HCT116 (cell line): ENCODE measurements at regions not wholly inside any gene's neighbourhood (a gene's known extent, or its start where the extent isn't known, plus 50 kb on each side); places are given as distances from the start of the nearest gene placed in this dataset.
"Not testable (repeated sequence)": the region's sequence is repeated elsewhere in the genome, so short reads cannot be mapped to it uniquely, and the experiment has no call there.

ENCODE experiments used
- ATAC-seq: fragments of 200-7000 bp; cut with Tn5 transposase; 2 replicates; pipeline ENCODE4 v1.9.1; 2020; ENCODE audit warnings: mild to moderate bottlenecking, moderate library complexity
- BruUV-seq: library from RNA; stranded (reverse); fragments of 400-500 nt; replicated peaks from 2 replicates; lab custom pipeline; 2021; lab: Mats Ljungman, UMichigan
- CTCF ChIA-PET: fragments of 300-600 bp; sonication (Branson Sonifier 250); formaldehyde crosslinking; loops from one replicate; lab custom pipeline; 2021; ENCODE audit warnings: antibody characterized with exemption; lab: Charles Lee
- POLR2A ChIA-PET: fragments of 300-600, 350-600 bp; sonication (Branson Sonifier 250); formaldehyde crosslinking; loops from one replicate; lab custom pipeline; 2021; ENCODE audit warnings: antibody characterized with exemption; lab: Charles Lee
- RAD21 ChIA-PET, 2 experiments: fragments of 300-600 bp; sonication (Branson Sonifier 250); formaldehyde crosslinking; loops; one replicate each; lab custom pipeline; 2023; ENCODE audit warnings: low total read pairs in 2 of 2; ENCODE audit not compliant: uncharacterized antibody in 2 of 2, unreplicated experiment in 2 of 2, low non-redundant PET in 1 of 2; lab: Charles Lee
- DNase-seq: peaks from one replicate; pipeline ENCODE4 v3.0.0-alpha.2; 2010; ENCODE audit warnings: low read depth, low spot score
- H2AFZ ChIP-seq: fragments of 200-600 bp; shearing (Covaris generic), sonication (generic); 2 replicates; pipeline ENCODE4 v1.6.1; 2017; ENCODE audit warnings: low read depth, mixed run types, mixed read lengths, antibody characterized with exemption, low read length; ENCODE audit not compliant: poor library complexity, severe bottlenecking
- H3K27ac ChIP-seq: 2 replicates; pipeline ENCODE4 v1.5.1; 2012; ENCODE audit warnings: low read depth, low read length
- H3K27me3 ChIP-seq: fragments of 200-600 bp; sonication (generic); 2 replicates; pipeline ENCODE4 v1.6.1; 2016; ENCODE audit warnings: mixed run types, low read length, mixed read lengths; ENCODE audit not compliant: insufficient read depth
- H3K36me3 ChIP-seq, 2 experiments: fragments of 200-500 bp in 1 of 2; fragments of 200-600 bp in 1 of 2; sonication (Bioruptor generic) in 1 of 2; sonication (generic) in 1 of 2; 2 replicates each; pipeline versions ENCODE4 v1.5.1 to v1.6.1; 2014 to 2016; ENCODE audit warnings: low read length in 2 of 2, inconsistent platforms in 1 of 2, mixed read lengths in 1 of 2, mixed run types in 1 of 2; ENCODE audit not compliant: insufficient read depth in 2 of 2, control insufficient read depth in 1 of 2
- H3K4me1 ChIP-seq, 2 experiments: fragments of 200-600 bp in 1 of 2; sonication (generic) in 1 of 2; 2 replicates each; pipeline versions ENCODE4 v1.5.1 to v1.6.1; 2012 to 2017; ENCODE audit warnings: low read length in 2 of 2, inconsistent platforms in 1 of 2, mild to moderate bottlenecking in 1 of 2, mixed read lengths in 1 of 2, mixed run types in 1 of 2, moderate library complexity in 1 of 2; ENCODE audit not compliant: insufficient read depth in 2 of 2, control insufficient read depth in 1 of 2
- H3K4me2 ChIP-seq: fragments of 200-600 bp; sonication (generic); 2 replicates; pipeline ENCODE4 v1.6.1; 2017; ENCODE audit warnings: mixed run types, low read length, mixed read lengths
- H3K4me3 ChIP-seq, 2 experiments: fragments of 200-600 bp in 1 of 2; sonication (generic) in 1 of 2; replicated peaks in 1 of 2; 2 replicates each; pipeline ENCODE4 v1.5.1; 2011 to 2016; ENCODE audit warnings: low read length in 2 of 2, control low read depth in 1 of 2, low read depth in 1 of 2, mild to moderate bottlenecking in 1 of 2, mixed read lengths in 1 of 2, mixed run types in 1 of 2
- H3K79me2 ChIP-seq: fragments of 200-600 bp; sonication (generic); 2 replicates; pipeline ENCODE4 v1.6.1; 2017; ENCODE audit warnings: mild to moderate bottlenecking, mixed run types, low read length, moderate library complexity, mixed read lengths; ENCODE audit not compliant: insufficient read depth
- H3K9ac ChIP-seq: fragments of 200-600 bp; sonication (generic); 2 replicates; pipeline ENCODE4 v1.6.1; 2016; ENCODE audit warnings: low read length, mixed read lengths
- H3K9me2 ChIP-seq: fragments of 200-600 bp; sonication (generic), shearing (Covaris generic); 2 replicates; pipeline ENCODE4 v1.6.1; 2017; ENCODE audit warnings: mixed run types, mild to moderate bottlenecking, moderate library complexity; ENCODE audit not compliant: insufficient read depth
- H3K9me3 ChIP-seq, 2 experiments: fragments of 200-500 bp in 1 of 2; fragments of 200-600 bp in 1 of 2; sonication (Bioruptor generic) in 1 of 2; sonication (generic) in 1 of 2; 2 replicates each; pipeline ENCODE4 v1.6.1; 2014 to 2017; ENCODE audit warnings: low read length in 2 of 2, mixed read lengths in 2 of 2, inconsistent platforms in 1 of 2, low read depth in 1 of 2, mild to moderate bottlenecking in 1 of 2, mixed run types in 1 of 2, moderate library complexity in 1 of 2; ENCODE audit not compliant: control insufficient read depth in 1 of 2, insufficient read depth in 1 of 2
- H4K20me1 ChIP-seq: fragments of 200-600 bp; sonication (generic), shearing (Covaris generic); 2 replicates; pipeline ENCODE4 v1.6.1; 2017; ENCODE audit warnings: mixed run types, mild to moderate bottlenecking, moderate library complexity; ENCODE audit not compliant: insufficient read depth
- ELF1 ChIP-seq: IDR thresholded peaks from 2 replicates; pipeline ENCODE4 v1.6.1; 2012; ENCODE audit warnings: low read depth, borderline replicate concordance
- EZH2 ChIP-seq: fragments of 200-600 bp; sonication (generic); IDR thresholded peaks from 2 replicates; pipeline ENCODE4 v1.6.1; 2017; ENCODE audit warnings: antibody characterized with exemption, mixed run types
- POLR2AphosphoS5 ChIP-seq: IDR thresholded peaks from 2 replicates; pipeline ENCODE4 v1.6.1; 2011; ENCODE audit warnings: mild to moderate bottlenecking, low read depth, low read length, moderate library complexity
- REST ChIP-seq: IDR thresholded peaks from 2 replicates; pipeline ENCODE4 v1.6.1; 2012; ENCODE audit warnings: low read depth
- ZBTB33 ChIP-seq: IDR thresholded peaks from 2 replicates; pipeline ENCODE4 v1.6.1; 2011; ENCODE audit warnings: mild to moderate bottlenecking, low read length, moderate library complexity; ENCODE audit not compliant: insufficient replicate concordance; ENCODE audit errors: extremely low read depth
- intact Hi-C: fragments of 100-400 bp; cut with micrococcal nuclease; formaldehyde crosslinking; loops from 2 replicates; pipeline ENCODE4 v1.10.0; 2022

DNA sequence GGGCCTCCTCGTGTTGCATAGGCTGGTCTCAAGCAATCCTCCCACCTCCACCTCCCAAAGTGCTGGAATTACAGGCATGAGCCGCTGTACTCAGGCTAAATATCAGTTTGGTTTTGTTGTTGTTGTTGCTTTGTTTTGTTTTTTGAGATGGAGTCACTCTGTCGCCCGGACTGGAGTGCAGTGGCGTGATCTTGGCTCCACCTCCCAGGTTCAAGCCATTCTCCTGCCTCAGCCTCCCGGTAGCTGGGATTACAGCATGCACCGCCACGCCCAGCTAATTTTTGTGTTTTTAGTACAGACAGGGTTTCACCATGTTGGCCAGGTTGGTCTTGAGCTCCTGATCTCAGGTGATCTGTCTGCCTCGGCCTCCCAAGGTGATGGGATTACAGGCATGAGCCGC is 86.6 kb downstream of the SKIDA1 start:
- BruUV-seq, POLR2A ChIA-PET, H3K27me3 ChIP-seq, H3K27ac ChIP-seq, ATAC-seq, H3K79me2 ChIP-seq, intact Hi-C loops, CTCF ChIA-PET, DNase-seq, H4K20me1 ChIP-seq, H2AFZ ChIP-seq, H3K9ac ChIP-seq, H3K4me2 ChIP-seq, H3K36me3 ChIP-seq, H3K4me1 ChIP-seq, H3K9me2 ChIP-seq, H3K9me3 ChIP-seq, H3K4me3 ChIP-seq: not testable (repeated sequence)
- RAD21 ChIA-PET, result interaction anchor here in 1 of 2 experiments (0.7 kb wide), 1 partner anchor 19 kb away, joined by 3 read pairs; no protein-coding TSS in a partner anchor

GRCh38 chr10:21437770-21438382 is 87.6 kb downstream of the SKIDA1 start:
- ChIA-PET POLR2A (no interaction called here), RAD21 (no interaction called here), CTCF (no interaction called here)
- Histone ChIP-seq H3K79me2 (no peaks in the 10 kb centered on the region), H3K4me1 (no peaks in the 10 kb centered on the region), H3K27ac (no peak overlapping the region), H3K9me3 (no peaks in the 10 kb centered on the region), H3K4me2 (no peak overlapping the region), H3K9me2 (no peaks in the 10 kb centered on the region), H4K20me1 (no peaks in the 10 kb centered on the region), H3K9ac (no peak overlapping the region), H3K4me3 (no peak overlapping the region), H3K36me3 (no peaks in the 10 kb centered on the region), H2AFZ (no peak overlapping the region), H3K27me3 (no peaks in the 10 kb centered on the region)
- DNase-seq, result no peak
- BruUV-seq, result no TSS peak
- ATAC-seq, result no peak
- TF ChIP-seq REST (no peak), EZH2 (no peak), POLR2AphosphoS5 (no peak), ZBTB33 (no peak), ELF1 (no peak)
- intact Hi-C loops, result no loop called here
